GM23248 (cell line): ENCODE measurements at regions not wholly inside any gene's neighbourhood (a gene's known extent, or its start where the extent isn't known, plus 50 kb on each side); places are given as distances from the start of the nearest gene placed in this dataset.

Experiments
- DNase-seq: peaks from one replicate; pipeline ENCODE4 v3.0.0-alpha.2; 2015
- H2AFZ ChIP-seq: fragments of 200-600 bp; sonication (generic); 2 replicates; pipeline ENCODE4 v1.6.1; 2016; ENCODE audit warnings: antibody characterized with exemption
- H3F3A ChIP-seq: fragments of 200-600 bp; sonication (generic); 2 replicates; pipeline ENCODE4 v1.6.1; 2016; ENCODE audit warnings: mild to moderate bottlenecking, antibody characterized with exemption, mixed run types; ENCODE audit not compliant: insufficient read depth
- H3K27ac ChIP-seq: fragments of 200-600 bp; sonication (generic); 2 replicates; pipeline ENCODE4 v1.5.1; 2016; ENCODE audit warnings: mild to moderate bottlenecking
- H3K27me3 ChIP-seq: fragments of 200-600 bp; sonication (generic); replicated peaks from 2 replicates; pipeline ENCODE4 v1.6.1; 2016; ENCODE audit warnings: mild to moderate bottlenecking; ENCODE audit not compliant: insufficient read depth
- H3K36me3 ChIP-seq: fragments of 200-600 bp; sonication (generic); 2 replicates; pipeline ENCODE4 v1.6.1; 2016; ENCODE audit warnings: low read depth, mild to moderate bottlenecking
- H3K4me1 ChIP-seq: fragments of 200-600 bp; sonication (generic); 2 replicates; pipeline ENCODE4 v1.6.1; 2016; ENCODE audit warnings: mild to moderate bottlenecking; ENCODE audit not compliant: insufficient read depth
- H3K4me2 ChIP-seq: fragments of 200-600 bp; sonication (generic); one replicate; pipeline ENCODE4 v1.6.1; 2016; ENCODE audit warnings: mild to moderate bottlenecking; ENCODE audit not compliant: unreplicated experiment
- H3K4me3 ChIP-seq: fragments of 200-600 bp; sonication (generic); 2 replicates; pipeline ENCODE4 v1.5.1; 2016; ENCODE audit warnings: mild to moderate bottlenecking
- H3K79me2 ChIP-seq: fragments of 200-600 bp; sonication (generic); 2 replicates; pipeline ENCODE4 v1.6.1; 2016; ENCODE audit warnings: mild to moderate bottlenecking; ENCODE audit not compliant: insufficient read depth
- H3K9ac ChIP-seq: fragments of 200-600 bp; sonication (generic); 2 replicates; pipeline ENCODE4 v1.6.1; 2016; ENCODE audit warnings: mild to moderate bottlenecking
- H3K9me2 ChIP-seq: fragments of 200-600 bp; sonication (generic); 2 replicates; pipeline ENCODE4 v1.6.1; 2016; ENCODE audit warnings: mixed run types, mild to moderate bottlenecking, moderate library complexity; ENCODE audit not compliant: insufficient read depth
- H3K9me3 ChIP-seq: fragments of 200-600 bp; sonication (generic); one replicate; pipeline ENCODE4 v1.6.1; 2017; ENCODE audit warnings: low read depth
- H4K20me1 ChIP-seq: fragments of 200-600 bp; sonication (generic); 2 replicates; pipeline ENCODE4 v1.6.0; 2016; ENCODE audit not compliant: insufficient read depth
- EZH2 ChIP-seq: fragments of 200-600 bp; sonication (generic); IDR thresholded peaks from 2 replicates; pipeline ENCODE4 v1.6.1; 2018; ENCODE audit warnings: antibody characterized with exemption, mild to moderate bottlenecking; ENCODE audit not compliant: insufficient read depth, poor library complexity, severe bottlenecking
- EZH2phosphoT487 ChIP-seq: fragments of 200-600 bp; sonication (generic); IDR thresholded peaks from 2 replicates; pipeline ENCODE4 v1.6.1; 2018; ENCODE audit warnings: antibody characterized with exemption, moderate library complexity, mild to moderate bottlenecking, low read depth; ENCODE audit not compliant: insufficient read depth
- WGBS, 2 experiments: methylation state at CpG; one replicate each; pipeline ENCODE4 v1.1.6; 2015 to 2017; ENCODE audit warnings: low lambda C conversion rate in 2 of 2, low coverage in 1 of 2; ENCODE audit errors: missing lambda C conversion rate in 2 of 2; 5-methylcytosine and 5-hydroxymethylcytosine counted together
- in situ Hi-C: fragments of 300-500 bp; cut with MboI; formaldehyde crosslinking; loops from 2 replicates; pipeline ENCODE4 v1.15.0; 2020

DNA sequence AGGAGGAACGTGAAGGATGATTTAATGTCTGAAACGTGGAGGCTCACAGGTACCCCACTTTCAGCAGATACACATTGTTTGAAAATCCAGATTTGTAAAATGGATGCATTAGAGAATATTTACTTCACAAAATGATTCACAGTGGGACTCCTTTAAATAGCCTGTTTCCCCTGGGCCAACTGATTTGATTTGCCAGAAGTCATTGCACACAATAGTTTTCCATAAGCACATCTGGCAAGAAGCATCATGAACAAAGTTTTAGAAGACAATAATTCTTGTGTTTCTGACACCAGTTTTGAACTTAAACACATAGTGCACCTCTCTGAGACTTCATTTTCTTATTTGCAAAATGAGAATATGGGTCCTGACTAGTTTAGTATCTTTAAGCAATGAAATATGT, 451.4 kb upstream of the SLC14A2 start:
- 68 to 71% methylated on average over 2 of the region's 2 CpGs for WGBS, 2 experiments
- in situ Hi-C loops = no loop called here
- no peak for DNase-seq
- Histone ChIP-seq H2AFZ (no peak overlapping the region), H3K27me3 (no peaks in the 10 kb centered on the region), H3K4me2 (no peak overlapping the region), H3K9me3 (no peaks in the 10 kb centered on the region), H3K36me3 (no peaks in the 10 kb centered on the region), H3K27ac (no peak overlapping the region), H3K4me1 (peaks cover 48% of the 10 kb centered on the region), H3K9ac (no peak overlapping the region), H4K20me1 (no peaks in the 10 kb centered on the region), H3K4me3 (no peak overlapping the region), H3K79me2 (no peaks in the 10 kb centered on the region), H3F3A (peaks cover 47% of the 10 kb centered on the region), H3K9me2 (no peaks in the 10 kb centered on the region)
- no peak for TF ChIP-seq EZH2phosphoT487
- no peak for TF ChIP-seq EZH2

- TF ChIP-seq EZH2 (no peak), EZH2phosphoT487 (no peak)
These were observed 450.7 kb upstream of the SLC14A2 start for GRCh38 chr18:45164551-45164950.

GRCh38 chr18:45165176-45165713, 450.0 kb upstream of the SLC14A2 start:
- no peak overlapping the region for H3K9ac ChIP-seq
- peaks cover 61% of the 10 kb centered on the region for H3K4me1 ChIP-seq
- H3K9me3 ChIP-seq = no peaks in the 10 kb centered on the region
- H3K27ac ChIP-seq = no peak overlapping the region
- no peaks in the 10 kb centered on the region for H3K9me2 ChIP-seq
- no peaks in the 10 kb centered on the region for H4K20me1 ChIP-seq
- H3K27me3 ChIP-seq = no peaks in the 10 kb centered on the region
- no peaks in the 10 kb centered on the region for H3K36me3 ChIP-seq
- TF ChIP-seq EZH2 = no peak
- no peak for TF ChIP-seq EZH2phosphoT487
- DNase-seq = no peak
- H3K4me2 ChIP-seq = no peak overlapping the region
- in situ Hi-C loops = no loop called here
- peaks cover 61% of the 10 kb centered on the region for H3F3A ChIP-seq
- H3K4me3 ChIP-seq = no peak overlapping the region
- no peaks in the 10 kb centered on the region for H3K79me2 ChIP-seq
- no peak overlapping the region for H2AFZ ChIP-seq

More at GRCh38 chr18:45164551-45164950, 450.7 kb upstream of the SLC14A2 start:
- Histone ChIP-seq H3K79me2 (no peaks in the 10 kb centered on the region), H3K9me3 (no peaks in the 10 kb centered on the region), H3K9ac (no peak overlapping the region), H3F3A (peaks cover 54% of the 10 kb centered on the region), H3K36me3 (no peaks in the 10 kb centered on the region), H2AFZ (no peak overlapping the region), H3K9me2 (no peaks in the 10 kb centered on the region), H3K27ac (no peak overlapping the region), H3K4me3 (no peak overlapping the region), H3K4me1 (peaks cover 55% of the 10 kb centered on the region), H3K4me2 (no peak overlapping the region), H3K27me3 (no peaks in the 10 kb centered on the region), H4K20me1 (no peaks in the 10 kb centered on the region)
- DNase-seq = peak; percentile 68
- in situ Hi-C loops = no loop called here
- 0% methylated on average over 1 of the region's 1 CpG for WGBS, 2 experiments

- peak overlapping the region; percentile 99 for H3K27ac ChIP-seq
These were observed 449.4 kb upstream of the SLC14A2 start for GRCh38 chr18:45165871-45166270.

More at GRCh38 chr18:45165871-45166270, 449.4 kb upstream of the SLC14A2 start:
- in situ Hi-C loops = no loop called here
- peaks cover 67% of the 10 kb centered on the region for H3F3A ChIP-seq
- no peaks in the 10 kb centered on the region for H3K9me2 ChIP-seq
- H3K4me1 ChIP-seq = peaks cover 67% of the 10 kb centered on the region
- WGBS, 2 experiments = 31 to 33% methylated on average over 3 of the region's 3 CpGs
- H3K4me3 ChIP-seq = no peak overlapping the region
- no peaks in the 10 kb centered on the region for H3K27me3 ChIP-seq
- TF ChIP-seq EZH2phosphoT487 (no peak), EZH2 (no peak)
- no peak overlapping the region for H3K9ac ChIP-seq
- no peaks in the 10 kb centered on the region for H4K20me1 ChIP-seq
- no peaks in the 10 kb centered on the region for H3K9me3 ChIP-seq
- H3K79me2 ChIP-seq = no peaks in the 10 kb centered on the region
- H2AFZ ChIP-seq = no peak overlapping the region
- H3K36me3 ChIP-seq = no peaks in the 10 kb centered on the region
- DNase-seq = peak; percentile 32
- peak overlapping the region; percentile 79 for H3K4me2 ChIP-seq
